D341Med (cell line): ENCODE measurements at regions not wholly inside any gene's neighbourhood (a gene's known extent, or its start where the extent isn't known, plus 50 kb on each side); places are given as distances from the start of the nearest gene placed in this dataset.
"Not testable (repeated sequence)": the region's sequence is repeated elsewhere in the genome, so short reads cannot be mapped to it uniquely, and the experiment has no call there.

Source experiments
- DNase-seq: peaks from one replicate; pipeline ENCODE4 v3.0.0; 2012; ENCODE audit warnings: low spot score

GRCh38 chr5:18732556-18733479, 1098.6 kb downstream of the TAF11L14 start:
- DNase-seq: no peak

GRCh38 chr5:18736051-18736398, 1101.8 kb downstream of the TAF11L14 start:
- DNase-seq: no peak

GRCh38 chr5:18736736-18737135, 1102.5 kb downstream of the TAF11L14 start:
- not testable (repeated sequence) for DNase-seq

GRCh38 chr5:18740301-18740700, 1106.0 kb downstream of the TAF11L14 start:
- no peak for DNase-seq

- no peak for DNase-seq
Observed at GRCh38 chr5:18742830-18743229, 1108.6 kb downstream of the TAF11L14 start.

GRCh38 chr5:18744441-18744840, 1110.2 kb downstream of the TAF11L14 start:
- no peak for DNase-seq

GRCh38 chr5:18745042-18745987, 1111.1 kb downstream of the TAF11L14 start:
- no peak for DNase-seq

DNA sequence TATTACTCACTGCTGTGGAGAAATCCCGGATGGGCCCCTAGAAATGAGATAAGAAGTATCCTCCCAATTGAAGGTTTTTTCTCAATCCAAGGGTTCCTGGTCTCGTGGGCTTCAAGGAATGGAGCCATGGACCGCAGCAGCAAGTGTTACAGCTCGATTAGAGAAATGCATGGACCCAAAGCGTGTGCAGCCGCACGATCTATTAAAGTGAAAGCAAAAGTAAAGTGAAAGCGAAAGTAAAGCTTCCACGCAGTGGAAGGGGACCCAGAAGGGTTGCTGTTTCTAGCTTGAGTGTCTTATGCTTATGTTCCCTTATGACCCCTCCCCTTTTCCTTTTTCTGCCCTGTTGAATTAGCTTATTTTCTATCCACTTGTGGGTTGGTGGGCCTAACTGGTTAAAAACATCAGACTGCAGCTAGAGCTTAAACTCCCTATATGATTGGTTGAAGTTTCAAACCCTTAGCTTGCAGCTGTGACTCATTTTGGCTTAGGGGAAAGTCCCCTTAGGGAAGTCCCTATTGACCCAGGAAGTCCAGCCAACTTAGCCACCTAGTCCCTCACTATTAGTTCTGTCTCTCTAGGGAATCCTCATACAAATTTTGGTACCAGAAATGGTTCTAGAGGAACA, 1111.8 kb downstream of the TAF11L14 start:
- no peak for DNase-seq

DNA sequence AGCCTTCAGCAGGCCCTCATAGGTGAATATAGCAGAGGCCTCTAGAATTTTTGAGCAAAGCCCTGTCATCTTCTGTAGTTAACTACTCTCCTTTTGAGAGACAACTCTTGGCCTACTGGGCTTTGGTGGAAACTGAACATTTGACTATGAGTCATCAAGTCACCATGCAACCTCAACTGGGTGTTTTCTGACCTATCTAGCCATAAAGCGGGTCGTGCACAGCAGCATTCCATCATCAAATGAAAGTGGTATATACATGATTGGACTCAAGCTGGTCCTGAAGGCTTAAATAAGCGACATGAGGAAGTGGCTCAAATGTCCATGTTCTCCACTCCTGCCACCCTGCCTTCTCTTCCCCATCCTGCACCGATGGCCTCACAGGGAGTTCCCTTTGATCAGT, 1115.5 kb downstream of the TAF11L14 start:
- no peak for DNase-seq

GRCh38 chr5:18752317-18752716, 1118.1 kb downstream of the TAF11L14 start:
- no peak for DNase-seq

GRCh38 chr5:18754201-18754600, 1119.9 kb downstream of the TAF11L14 start:
- DNase-seq: no peak

DNA sequence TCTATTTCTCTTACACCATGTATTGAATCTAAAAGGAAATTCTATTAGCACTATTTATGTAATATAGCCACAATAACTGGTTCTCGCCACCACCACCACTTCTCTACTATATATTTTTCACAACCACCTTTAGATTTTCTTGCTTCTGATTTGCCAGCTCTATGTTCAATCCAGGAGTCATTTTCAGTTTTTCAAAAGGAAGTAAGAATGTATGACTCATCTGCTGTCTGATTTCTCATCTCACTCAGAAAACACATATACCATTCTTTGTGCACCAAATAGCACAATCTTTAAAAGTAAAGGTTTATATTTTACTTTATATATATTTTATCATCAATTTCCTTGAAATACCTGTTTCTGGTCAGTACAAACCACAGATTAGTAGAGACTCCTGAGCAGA, 1127.5 kb downstream of the TAF11L14 start:
- DNase-seq: no peak

GRCh38 chr5:18764161-18764560, 1129.9 kb downstream of the TAF11L14 start:
- DNase-seq: no peak

GRCh38 chr5:18765304-18765703, 1131.0 kb downstream of the TAF11L14 start:
- DNase-seq: no peak

GRCh38 chr5:18771097-18771610, 1136.9 kb downstream of the TAF11L14 start:
- no peak for DNase-seq

- no peak for DNase-seq
Observed at GRCh38 chr5:18772475-18772874, 1138.2 kb downstream of the TAF11L14 start.

DNA sequence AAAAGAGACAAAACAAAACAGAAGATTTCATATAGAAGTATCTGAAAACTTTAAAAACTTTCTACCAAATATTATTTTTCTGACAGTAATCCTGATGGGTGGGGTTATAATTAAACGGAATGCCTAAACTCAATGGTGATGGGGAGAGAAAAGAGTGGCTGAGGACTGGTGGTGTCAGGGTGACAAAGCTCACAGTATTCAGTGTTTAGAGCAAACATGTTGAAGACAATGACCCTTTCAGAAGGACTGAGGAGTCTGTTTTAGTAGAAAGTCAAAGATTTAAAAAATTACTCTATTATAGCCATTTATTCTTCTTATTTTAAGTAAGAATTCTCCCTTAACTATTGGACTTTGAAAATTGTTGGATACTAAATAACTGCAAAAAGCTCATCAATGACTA, 1144.0 kb downstream of the TAF11L14 start:
- DNase-seq: no peak

DNA sequence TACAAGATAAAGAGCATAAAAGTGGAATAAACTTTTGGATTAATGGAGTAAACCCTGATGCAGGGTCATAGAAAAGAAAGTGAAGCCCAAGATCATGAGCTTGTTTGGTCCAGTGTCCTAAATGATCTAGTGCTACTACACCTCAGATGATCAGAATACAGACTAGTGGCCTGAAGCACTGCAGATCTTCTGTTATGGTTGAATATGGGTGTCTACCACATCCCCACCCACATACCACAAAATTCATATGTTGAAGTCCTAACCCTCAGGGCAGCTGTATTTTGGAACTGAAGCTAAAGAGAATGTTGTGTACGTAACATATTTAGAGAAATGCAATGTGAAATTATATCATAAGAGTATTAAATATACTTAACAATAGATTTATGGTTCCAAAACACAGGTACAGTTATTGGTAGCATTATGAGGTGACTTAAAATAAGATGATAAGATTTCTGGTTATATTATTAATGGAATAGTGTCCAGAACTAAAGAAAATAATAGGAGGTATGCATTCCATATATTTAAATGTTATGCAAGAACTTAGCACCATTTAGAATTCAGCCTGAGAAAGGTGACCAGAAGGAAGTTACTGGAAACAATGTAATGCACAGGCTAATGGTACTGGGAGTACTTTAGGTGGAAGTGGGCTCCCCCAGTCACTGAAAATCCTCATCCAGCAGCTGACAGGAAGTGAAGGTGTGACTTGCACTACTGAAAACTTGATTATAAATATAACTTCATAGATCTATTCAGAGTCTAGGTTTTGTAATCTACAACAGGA, 1155.1 kb downstream of the TAF11L14 start:
- no peak for DNase-seq

- no peak for DNase-seq
Observed at GRCh38 chr5:18792145-18792544, 1157.9 kb downstream of the TAF11L14 start.

DNA sequence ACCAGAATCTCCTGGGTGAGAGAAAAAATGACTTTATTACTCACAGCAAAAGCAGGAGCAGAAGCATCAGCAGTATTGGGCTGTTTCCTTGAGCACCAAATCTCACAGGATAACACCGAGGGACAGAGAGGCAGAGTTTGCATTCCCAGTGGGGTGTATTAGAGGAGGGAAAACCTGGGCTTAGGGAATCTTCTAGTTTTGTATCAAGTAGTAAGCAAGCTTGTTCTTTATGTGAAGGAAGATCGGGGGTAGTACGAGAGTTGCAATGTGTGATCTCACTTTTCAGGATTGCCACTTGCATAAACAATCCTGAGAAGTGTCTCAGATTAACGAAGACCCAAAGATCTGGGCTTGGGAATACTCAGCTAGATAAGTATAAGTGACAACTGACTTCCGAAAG, 1163.0 kb downstream of the TAF11L14 start:
- DNase-seq: no peak

DNA sequence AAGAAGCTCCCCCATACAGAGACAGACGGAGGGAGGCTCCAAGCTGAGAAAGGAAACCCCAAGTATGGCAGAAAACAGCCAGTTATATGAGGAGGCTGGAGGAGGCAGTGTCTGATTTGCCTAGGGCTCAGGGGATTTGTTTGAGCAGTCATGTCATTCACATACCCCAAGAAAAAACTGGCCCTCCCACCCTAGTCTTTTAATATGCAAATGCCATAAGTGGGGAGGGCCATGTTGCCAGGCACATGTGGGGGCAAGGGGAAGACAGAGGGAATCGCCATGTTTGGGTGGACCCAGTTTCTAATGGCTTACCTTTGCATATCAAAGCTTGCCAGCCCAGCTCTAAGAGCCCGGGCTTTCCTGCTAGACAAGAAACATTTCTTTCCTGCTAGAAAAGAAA, 1163.8 kb downstream of the TAF11L14 start:
- no peak for DNase-seq
